ENCODE measurements at regions not wholly inside any gene's neighbourhood (a gene's known extent, or its start where the extent isn't known, plus 50 kb on each side); places are given as distances from the start of the nearest gene placed in this dataset.

- TF ChIP-seq TAF1 (IDR thresholded peaks at IDR 0.05; ENCODE audit: borderline replicate concordance, insufficient read depth, low read length) (no peak), REST (IDR thresholded peaks at IDR 0.05; ENCODE audit: insufficient read depth in 1 of 2, low read depth in 2 of 2, low read length in 2 of 2) (no peak), POLR2AphosphoS5 (IDR thresholded peaks at IDR 0.05; ENCODE audit: low read depth, low read length) (no peak), SIN3A (IDR thresholded peaks at IDR 0.05; ENCODE audit: borderline replicate concordance, insufficient read depth, low read length) (no peak), FOXP2 (optimal IDR thresholded peaks at IDR 0.05; ENCODE audit: borderline replicate concordance, extremely low read depth, extremely low read length, insufficient read depth) (no peak)
Observed at GRCh38 chr14:50051706-50052105, 64.7 kb downstream of the VCPKMT start.

Measured in PFSK-1 (cell line).